Activated B cell treated with CpG ODN at 0.5 μM for 24 hours (primary cell): ENCODE measurements at regions not wholly inside any gene's neighbourhood (a gene's known extent, or its start where the extent isn't known, plus 50 kb on each side); places are given as distances from the start of the nearest gene placed in this dataset.

Source experiments
- ATAC-seq: fragments of 200-7000 bp; cut with Tn5 transposase; one replicate; pipeline ENCODE4 v1.10.0; 2021; ENCODE audit warnings: low read depth, mild to moderate bottlenecking, moderate library complexity
- CTCF ChIA-PET: fragments of 350-600 bp; sonication (Branson Sonifier 250); formaldehyde crosslinking; loops from one replicate; lab custom pipeline; 2021; ENCODE audit warnings: antibody characterized with exemption; lab: Charles Lee
- POLR2A ChIA-PET: fragments of 350-600 bp; sonication (Branson Sonifier 250); formaldehyde crosslinking; loops from one replicate; lab custom pipeline; 2021; ENCODE audit warnings: antibody characterized with exemption; lab: Charles Lee
- DNase-seq: peaks from one replicate; pipeline ENCODE4 v3.0.0; 2022
- H3K27ac Mint-ChIP-seq: one replicate; pipeline ENCODE4 v1.8.0; 2020; ENCODE audit warnings: mixed read lengths
- H3K27me3 Mint-ChIP-seq: one replicate; pipeline ENCODE4 v1.8.0; 2021; ENCODE audit warnings: mixed read lengths
- H3K36me3 Mint-ChIP-seq: one replicate; pipeline ENCODE4 v1.8.0; 2021; ENCODE audit warnings: low read depth, mixed read lengths
- H3K4me1 Mint-ChIP-seq: one replicate; pipeline ENCODE4 v1.8.0; 2021; ENCODE audit warnings: mixed read lengths
- H3K4me3 Mint-ChIP-seq: one replicate; pipeline ENCODE4 v1.8.0; 2020; ENCODE audit warnings: mild to moderate bottlenecking, mixed read lengths
- H3K9me3 Mint-ChIP-seq: one replicate; pipeline ENCODE4 v1.8.0; 2020; ENCODE audit warnings: mixed read lengths
- intact Hi-C: fragments of 100-400 bp; cut with micrococcal nuclease; formaldehyde crosslinking; loops from one replicate; pipeline ENCODE4 v1.15.1; 2024
- TF ChIP-seq, protein P1 (sequence below): fragments of 200-600 bp; IDR thresholded peaks from one replicate; pipeline ENCODE4 v1.8.0; 2022; ENCODE audit warnings: antibody characterized with exemption, mild to moderate bottlenecking

GRCh38 chr20:58139849-58140786, 88.3 kb downstream of the ANKRD60 start:
- no peaks in the 10 kb centered on the region for H3K4me1 Mint-ChIP-seq
- H3K27ac Mint-ChIP-seq, result no peak overlapping the region
- ChIA-PET POLR2A (no interaction called here), CTCF (no interaction called here)
- no peaks in the 10 kb centered on the region for H3K36me3 Mint-ChIP-seq
- TF ChIP-seq, protein P1, sequence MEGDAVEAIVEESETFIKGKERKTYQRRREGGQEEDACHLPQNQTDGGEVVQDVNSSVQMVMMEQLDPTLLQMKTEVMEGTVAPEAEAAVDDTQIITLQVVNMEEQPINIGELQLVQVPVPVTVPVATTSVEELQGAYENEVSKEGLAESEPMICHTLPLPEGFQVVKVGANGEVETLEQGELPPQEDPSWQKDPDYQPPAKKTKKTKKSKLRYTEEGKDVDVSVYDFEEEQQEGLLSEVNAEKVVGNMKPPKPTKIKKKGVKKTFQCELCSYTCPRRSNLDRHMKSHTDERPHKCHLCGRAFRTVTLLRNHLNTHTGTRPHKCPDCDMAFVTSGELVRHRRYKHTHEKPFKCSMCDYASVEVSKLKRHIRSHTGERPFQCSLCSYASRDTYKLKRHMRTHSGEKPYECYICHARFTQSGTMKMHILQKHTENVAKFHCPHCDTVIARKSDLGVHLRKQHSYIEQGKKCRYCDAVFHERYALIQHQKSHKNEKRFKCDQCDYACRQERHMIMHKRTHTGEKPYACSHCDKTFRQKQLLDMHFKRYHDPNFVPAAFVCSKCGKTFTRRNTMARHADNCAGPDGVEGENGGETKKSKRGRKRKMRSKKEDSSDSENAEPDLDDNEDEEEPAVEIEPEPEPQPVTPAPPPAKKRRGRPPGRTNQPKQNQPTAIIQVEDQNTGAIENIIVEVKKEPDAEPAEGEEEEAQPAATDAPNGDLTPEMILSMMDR, result no peak
- intact Hi-C loops, result no loop called here
- H3K9me3 Mint-ChIP-seq, result no peaks in the 10 kb centered on the region
- ATAC-seq (no peak), DNase-seq (no peak)
- peaks cover 57% of the 10 kb centered on the region for H3K27me3 Mint-ChIP-seq
- H3K4me3 Mint-ChIP-seq, result no peak overlapping the region

GRCh38 chr20:58138395-58138794, 90.1 kb downstream of the ANKRD60 start:
- H3K36me3 Mint-ChIP-seq, result no peaks in the 10 kb centered on the region
- no peaks in the 10 kb centered on the region for H3K9me3 Mint-ChIP-seq
- no peak overlapping the region for H3K4me3 Mint-ChIP-seq
- DNase-seq (no peak), ATAC-seq (no peak)
- H3K27me3 Mint-ChIP-seq, result peaks cover 53% of the 10 kb centered on the region
- no peak overlapping the region for H3K27ac Mint-ChIP-seq
- ChIA-PET CTCF (no interaction called here), POLR2A (no interaction called here)
- TF ChIP-seq, protein P1, result no peak
- intact Hi-C loops, result no loop called here
- no peaks in the 10 kb centered on the region for H3K4me1 Mint-ChIP-seq

DNA sequence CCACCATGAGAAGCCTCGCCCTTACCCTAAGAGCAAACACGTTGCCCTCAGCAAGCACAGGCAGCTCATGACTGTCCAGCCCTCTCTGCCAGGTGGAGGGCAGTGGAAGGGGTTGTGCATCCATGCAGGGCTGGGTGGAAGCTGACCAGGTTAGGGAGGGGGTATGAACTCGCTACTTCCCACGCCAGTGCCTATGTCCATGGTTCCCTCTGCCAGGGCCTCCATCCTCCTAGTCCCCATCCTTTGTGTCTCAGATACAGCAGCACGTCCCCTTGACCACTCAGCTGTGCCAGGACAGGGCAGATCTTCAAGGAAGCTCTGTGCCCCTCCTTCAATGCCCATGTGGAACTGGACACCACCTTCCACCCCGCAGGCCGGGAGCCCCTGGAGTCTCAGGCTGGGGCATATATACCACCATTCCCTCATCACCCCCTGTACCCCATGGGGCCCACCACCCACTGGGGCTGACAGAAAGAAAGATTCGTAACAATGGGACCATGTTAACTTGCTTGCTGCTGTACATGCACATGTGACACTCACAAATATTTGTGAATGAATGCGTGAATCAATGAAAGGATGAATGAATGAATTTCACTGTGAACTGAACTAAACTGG, 90.7 kb downstream of the ANKRD60 start:
- H3K36me3 Mint-ChIP-seq, result no peaks in the 10 kb centered on the region
- DNase-seq (no peak), ATAC-seq (no peak)
- no peaks in the 10 kb centered on the region for H3K9me3 Mint-ChIP-seq
- no peaks in the 10 kb centered on the region for H3K4me1 Mint-ChIP-seq
- H3K27ac Mint-ChIP-seq, result no peak overlapping the region
- POLR2A ChIA-PET, result no interaction called here
- CTCF ChIA-PET, result no interaction called here
- intact Hi-C loops, result no loop called here
- peaks cover 58% of the 10 kb centered on the region for H3K27me3 Mint-ChIP-seq
- TF ChIP-seq, protein P1, result no peak
- H3K4me3 Mint-ChIP-seq, result no peak overlapping the region

GRCh38 chr20:58137236-58137635, 91.2 kb downstream of the ANKRD60 start:
- DNase-seq, result no peak
- TF ChIP-seq, protein P1, result no peak
- intact Hi-C loops, result no loop called here
- Mint-ChIP-seq H3K27me3 (peaks cover 59% of the 10 kb centered on the region), H3K9me3 (no peaks in the 10 kb centered on the region), H3K4me1 (no peaks in the 10 kb centered on the region), H3K27ac (no peak overlapping the region), H3K36me3 (no peaks in the 10 kb centered on the region), H3K4me3 (no peak overlapping the region)
- no peak for ATAC-seq
- POLR2A ChIA-PET, result no interaction called here
- CTCF ChIA-PET, result no interaction called here

DNA sequence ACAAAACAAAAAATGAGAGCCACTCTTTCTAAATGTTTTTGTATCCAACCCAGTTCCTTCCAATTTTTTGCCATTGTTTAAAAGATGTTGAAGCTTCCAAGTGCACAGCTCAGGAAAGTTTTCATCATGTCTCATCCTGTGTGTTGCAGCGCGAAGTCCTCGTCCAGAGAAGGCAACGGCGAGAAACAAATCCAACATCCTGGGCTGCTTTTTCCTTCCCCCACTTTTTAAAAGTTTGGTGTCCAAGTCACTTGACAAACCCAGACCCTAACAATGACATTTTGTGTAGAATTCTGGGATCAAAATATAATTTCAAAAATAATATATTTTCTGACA, 92.3 kb downstream of the ANKRD60 start:
- intact Hi-C loops, result no loop called here
- no peaks in the 10 kb centered on the region for H3K36me3 Mint-ChIP-seq
- no peak overlapping the region for H3K27ac Mint-ChIP-seq
- peaks cover 65% of the 10 kb centered on the region for H3K27me3 Mint-ChIP-seq
- no peak for DNase-seq
- no peaks in the 10 kb centered on the region for H3K4me1 Mint-ChIP-seq
- no peak for ATAC-seq
- TF ChIP-seq, protein P1, result no peak
- H3K4me3 Mint-ChIP-seq, result no peak overlapping the region
- no peaks in the 10 kb centered on the region for H3K9me3 Mint-ChIP-seq
- POLR2A ChIA-PET, result no interaction called here
- CTCF ChIA-PET, result no interaction called here
